GM12874 (cell line): ENCODE measurements at regions not wholly inside any gene's neighbourhood (a gene's known extent, or its start where the extent isn't known, plus 50 kb on each side); places are given as distances from the start of the nearest gene placed in this dataset.

Source experiments
- TF ChIP-seq, protein P1 (sequence below): IDR thresholded peaks from 2 replicates; pipeline ENCODE4 v1.5.1; 2011; ENCODE audit warnings: low read depth, mild to moderate bottlenecking, control low read depth, low read length, moderate library complexity; ENCODE audit not compliant: insufficient read depth

- TF ChIP-seq, protein P1, sequence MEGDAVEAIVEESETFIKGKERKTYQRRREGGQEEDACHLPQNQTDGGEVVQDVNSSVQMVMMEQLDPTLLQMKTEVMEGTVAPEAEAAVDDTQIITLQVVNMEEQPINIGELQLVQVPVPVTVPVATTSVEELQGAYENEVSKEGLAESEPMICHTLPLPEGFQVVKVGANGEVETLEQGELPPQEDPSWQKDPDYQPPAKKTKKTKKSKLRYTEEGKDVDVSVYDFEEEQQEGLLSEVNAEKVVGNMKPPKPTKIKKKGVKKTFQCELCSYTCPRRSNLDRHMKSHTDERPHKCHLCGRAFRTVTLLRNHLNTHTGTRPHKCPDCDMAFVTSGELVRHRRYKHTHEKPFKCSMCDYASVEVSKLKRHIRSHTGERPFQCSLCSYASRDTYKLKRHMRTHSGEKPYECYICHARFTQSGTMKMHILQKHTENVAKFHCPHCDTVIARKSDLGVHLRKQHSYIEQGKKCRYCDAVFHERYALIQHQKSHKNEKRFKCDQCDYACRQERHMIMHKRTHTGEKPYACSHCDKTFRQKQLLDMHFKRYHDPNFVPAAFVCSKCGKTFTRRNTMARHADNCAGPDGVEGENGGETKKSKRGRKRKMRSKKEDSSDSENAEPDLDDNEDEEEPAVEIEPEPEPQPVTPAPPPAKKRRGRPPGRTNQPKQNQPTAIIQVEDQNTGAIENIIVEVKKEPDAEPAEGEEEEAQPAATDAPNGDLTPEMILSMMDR = no peak
Measured at GRCh38 chr9:99365233-99365980, 143.3 kb downstream of the SEC61B start.

- TF ChIP-seq, protein P1 = no peak
Measured at GRCh38 chr9:99366183-99366582, 144.1 kb downstream of the SEC61B start.

DNA sequence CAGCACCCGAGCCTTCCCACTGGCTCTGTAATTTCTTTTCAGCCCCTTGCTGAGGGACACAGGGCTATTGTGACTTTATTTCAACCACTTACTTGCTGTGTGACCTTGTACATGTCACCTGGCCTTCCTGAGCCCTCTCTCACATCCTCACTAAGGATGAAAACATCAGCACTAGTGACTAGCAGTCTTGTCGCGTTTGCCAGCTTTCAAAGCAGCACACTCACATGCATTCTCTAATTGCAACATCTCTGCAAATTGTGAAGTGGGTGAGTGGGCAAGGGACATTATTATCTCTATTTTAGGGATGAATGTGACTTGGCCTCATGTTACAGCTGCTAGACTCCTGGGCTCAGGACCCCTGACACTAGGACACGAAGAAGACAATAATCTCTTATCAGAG is 144.5 kb downstream of the SEC61B start:
- TF ChIP-seq, protein P1 = no peak

DNA sequence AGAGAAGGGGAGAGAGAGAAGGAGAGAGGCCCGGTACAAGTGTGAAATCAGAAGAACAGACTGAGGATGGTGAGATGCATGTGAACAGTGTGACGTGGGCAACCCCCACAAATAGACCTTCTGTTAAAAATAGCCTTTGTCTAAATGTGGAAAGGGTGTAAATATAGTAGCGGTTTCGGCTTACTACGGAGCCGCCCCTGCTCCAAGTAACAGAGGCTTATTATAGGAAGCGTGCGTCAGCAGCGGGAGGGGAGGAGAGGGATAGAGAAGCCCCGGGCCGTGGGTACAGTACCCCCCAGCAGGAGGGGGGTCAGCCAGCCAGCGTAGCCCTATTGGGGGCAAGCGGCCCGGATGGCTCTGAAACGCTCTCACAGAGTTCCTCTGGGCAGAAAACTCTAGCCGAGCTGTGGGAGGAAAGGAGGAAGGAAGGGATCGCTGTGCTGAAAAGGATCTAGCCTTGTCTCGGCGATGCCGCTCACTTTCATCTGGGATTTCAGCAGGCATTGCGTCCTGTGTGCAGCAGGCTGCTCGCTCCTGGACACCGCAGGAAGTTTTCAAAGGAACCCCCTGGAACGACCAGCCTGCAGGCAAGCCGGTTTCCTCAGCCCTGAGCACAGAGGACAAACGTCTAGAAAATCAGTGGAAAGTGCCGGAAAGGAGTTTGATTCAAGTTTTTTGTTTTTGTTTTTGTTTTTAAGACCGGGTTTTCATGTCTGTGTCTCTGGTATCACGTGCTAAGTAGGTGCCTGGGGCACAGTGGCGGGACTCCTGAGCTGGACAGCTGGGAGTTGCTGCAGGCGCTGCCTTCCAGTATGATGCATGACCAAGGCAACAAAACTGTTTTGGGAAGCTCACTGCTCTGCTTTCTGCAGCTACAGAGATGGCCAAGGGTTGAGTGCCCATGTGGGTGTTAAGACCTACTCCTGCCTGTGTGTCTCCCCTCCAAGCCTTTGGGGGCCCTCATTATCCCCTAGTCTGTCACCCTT is 146.6 kb downstream of the SEC61B start:
- TF ChIP-seq, protein P1 = no peak

GRCh38 chr9:99369327-99369722 is 147.2 kb downstream of the SEC61B start:
- TF ChIP-seq, protein P1 = no peak

DNA sequence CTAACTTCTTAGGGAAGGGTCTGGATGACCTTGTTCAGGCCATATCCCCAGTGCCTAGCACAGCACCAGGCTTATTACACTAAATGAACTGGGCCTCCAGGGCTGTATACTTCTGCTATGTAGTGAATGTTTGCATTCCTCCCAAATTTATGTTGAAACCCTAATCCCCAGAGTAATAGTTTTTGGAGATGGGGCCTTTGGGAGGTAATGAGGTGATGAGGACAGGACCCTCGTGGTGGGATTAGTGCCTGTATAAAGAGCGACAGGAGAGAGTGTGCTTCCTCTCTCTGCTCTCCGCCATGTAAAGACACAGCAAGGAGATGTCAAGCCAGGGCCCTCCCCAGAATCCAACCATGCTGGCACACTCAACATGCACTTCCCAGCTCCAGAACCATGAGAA is 148.3 kb downstream of the SEC61B start:
- TF ChIP-seq, protein P1 = no peak

DNA sequence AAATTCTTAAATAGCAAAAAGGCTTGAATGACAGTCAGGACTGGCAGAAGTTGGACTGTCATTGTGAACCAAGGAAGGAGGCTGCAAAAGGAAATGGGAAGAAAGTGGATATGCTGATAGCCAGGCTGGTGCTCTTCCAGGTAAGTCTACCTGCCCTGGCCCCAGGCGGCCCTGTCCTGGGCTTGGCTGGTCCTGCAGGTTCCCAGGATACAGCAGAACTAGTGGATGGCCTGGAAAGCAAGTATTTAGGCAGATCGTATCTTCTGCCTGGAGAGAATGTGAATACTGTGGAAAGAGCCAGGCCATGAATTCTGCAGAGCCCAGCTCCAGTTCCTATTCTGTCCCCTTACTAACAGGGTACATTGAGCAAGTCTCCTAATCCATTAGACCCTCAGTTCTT is 149.3 kb downstream of the SEC61B start:
- TF ChIP-seq, protein P1 = no peak
